Forelimb muscle (tissue), 1 donor: ENCODE measurements at regions not wholly inside any gene's neighbourhood (a gene's known extent, or its start where the extent isn't known, plus 50 kb on each side); places are given as distances from the start of the nearest gene placed in this dataset.

Experiments used
- DNase-seq: peaks from one replicate; pipeline ENCODE4 v3.0.0-alpha.2; 2013; ENCODE audit warnings: low read depth

GRCh38 chr5:153101235-153102180 lies 389.0 kb upstream of the GRIA1 start:
- no peak for DNase-seq

GRCh38 chr5:153116916-153117315 lies 373.6 kb upstream of the GRIA1 start:
- DNase-seq, result no peak

GRCh38 chr5:153118018-153118417 lies 372.5 kb upstream of the GRIA1 start:
- DNase-seq, result no peak

GRCh38 chr5:153122403-153122802 lies 368.1 kb upstream of the GRIA1 start:
- no peak for DNase-seq

GRCh38 chr5:153130296-153130695 lies 360.2 kb upstream of the GRIA1 start:
- DNase-seq, result no peak

GRCh38 chr5:153135411-153135810 lies 355.1 kb upstream of the GRIA1 start:
- DNase-seq, result no peak

GRCh38 chr5:153136910-153137614 lies 353.4 kb upstream of the GRIA1 start:
- no peak for DNase-seq

GRCh38 chr5:153147891-153148623 lies 342.4 kb upstream of the GRIA1 start:
- peak; percentile 8 for DNase-seq

- DNase-seq, result no peak
Observed at GRCh38 chr5:153148624-153148976, 341.9 kb upstream of the GRIA1 start.

GRCh38 chr5:153151558-153151957 lies 338.9 kb upstream of the GRIA1 start:
- DNase-seq, result no peak

GRCh38 chr5:153153086-153153485 lies 337.4 kb upstream of the GRIA1 start:
- DNase-seq, result no peak

- DNase-seq, result no peak
Observed at GRCh38 chr5:153157156-153157555, 333.3 kb upstream of the GRIA1 start.

- DNase-seq, result no peak
Observed at GRCh38 chr5:153158608-153159007, 331.9 kb upstream of the GRIA1 start.

- DNase-seq, result no peak
Observed at GRCh38 chr5:153159616-153160015, 330.9 kb upstream of the GRIA1 start.

- DNase-seq, result no peak
Observed at GRCh38 chr5:153168241-153168640, 322.2 kb upstream of the GRIA1 start.

GRCh38 chr5:153187503-153187902 lies 303.0 kb upstream of the GRIA1 start:
- DNase-seq, result no peak

GRCh38 chr5:153206361-153206760 lies 284.1 kb upstream of the GRIA1 start:
- no peak for DNase-seq

- DNase-seq, result no peak
Observed at GRCh38 chr5:153209016-153209415, 281.5 kb upstream of the GRIA1 start.

- DNase-seq, result no peak
Observed at GRCh38 chr5:153209687-153210086, 280.8 kb upstream of the GRIA1 start.

- DNase-seq, result no peak
Observed at GRCh38 chr5:153211076-153211475, 279.4 kb upstream of the GRIA1 start.

GRCh38 chr5:153212471-153212870 lies 278.0 kb upstream of the GRIA1 start:
- no peak for DNase-seq

GRCh38 chr5:153222936-153223335 lies 267.5 kb upstream of the GRIA1 start:
- DNase-seq, result no peak
